B cell (primary cell): ENCODE measurements at regions not wholly inside any gene's neighbourhood (a gene's known extent, or its start where the extent isn't known, plus 50 kb on each side); places are given as distances from the start of the nearest gene placed in this dataset.
"Not testable (repeated sequence)": the region's sequence is repeated elsewhere in the genome, so short reads cannot be mapped to it uniquely, and the experiment has no call there.

Experiments
- ATAC-seq: fragments of 200-7000 bp; cut with Tn5 transposase; one replicate; pipeline ENCODE4 v1.10.0; 2021; ENCODE audit warnings: low read depth, mild to moderate bottlenecking, moderate number of reproducible peaks, moderate library complexity
- CTCF ChIA-PET: fragments of 350-600 bp; sonication (Branson Sonifier 250); formaldehyde crosslinking; loops from one replicate; lab custom pipeline; 2021; ENCODE audit warnings: antibody characterized with exemption, inconsistent platforms; lab: Charles Lee
- POLR2A ChIA-PET: fragments of 350-600 bp; sonication (Branson Sonifier 250); formaldehyde crosslinking; loops from one replicate; lab custom pipeline; 2021; ENCODE audit warnings: antibody characterized with exemption; lab: Charles Lee
- DNase-seq: peaks from one replicate; pipeline ENCODE4 v3.0.0; 2013
- H2AFZ ChIP-seq: 2 replicates; pipeline ENCODE4 v1.6.1; 2012; ENCODE audit warnings: mild to moderate bottlenecking, low read depth, low read length; ENCODE audit not compliant: insufficient read depth, poor library complexity, severe bottlenecking
- H3K27ac ChIP-seq, 2 donors: 1 replicate in 1 of 2; 2 replicates in 1 of 2; pipeline ENCODE4 v1.5.1; 2012 to 2013; ENCODE audit warnings: low read length in 2 of 2, mild to moderate bottlenecking in 2 of 2, moderate library complexity in 1 of 2
- H3K27me3 ChIP-seq, 4 experiments: fragments of 200-600 bp in 1 of 4; sonication (generic) in 1 of 4; replicated peaks in 1 of 4; 1 replicate in 2 of 4; 2 replicates in 2 of 4; pipeline versions ENCODE4 v1.6.1 to v1.7.0; 2013 to 2016; ENCODE audit warnings: low read length in 3 of 4, mild to moderate bottlenecking in 2 of 4, mixed read lengths in 1 of 4, moderate library complexity in 1 of 4; ENCODE audit not compliant: insufficient read depth in 4 of 4, control insufficient read depth in 3 of 4; ENCODE audit errors: control extremely low read depth in 1 of 4
- H3K36me3 ChIP-seq, 2 experiments: replicated peaks in 1 of 2; 1 replicate in 1 of 2; 2 replicates in 1 of 2; pipeline versions ENCODE4 v1.6.1 to v1.7.1; 2013; ENCODE audit warnings: low read length in 1 of 2; ENCODE audit not compliant: insufficient read depth in 2 of 2, control insufficient read depth in 1 of 2; ENCODE audit errors: control extremely low read depth in 1 of 2, extremely low read depth in 1 of 2
- H3K4me1 ChIP-seq, 2 donors: fragments of 200-600 bp in 1 of 2; sonication (generic) in 1 of 2; 1 replicate in 1 of 2; 2 replicates in 1 of 2; pipeline versions ENCODE4 v1.5.1 to v1.6.1; 2013 to 2017; ENCODE audit warnings: low read length in 2 of 2; ENCODE audit not compliant: control insufficient read depth in 2 of 2, insufficient read depth in 2 of 2
- H3K4me2 ChIP-seq: replicated peaks from 2 replicates; pipeline ENCODE3; 2012; ENCODE audit warnings: mild to moderate bottlenecking, low read depth, low read length; ENCODE audit not compliant: poor library complexity, severe bottlenecking
- H3K4me3 ChIP-seq, 5 experiments: fragments of 200-600 bp in 1 of 5; sonication (generic) in 1 of 5; 1 replicate in 3 of 5; 2 replicates in 2 of 5; pipeline versions ENCODE4 v1.5.1 to v1.7.0; 2011 to 2016; ENCODE audit warnings: low read length in 4 of 5, mild to moderate bottlenecking in 4 of 5, low read depth in 2 of 5, control low read depth in 1 of 5, moderate library complexity in 1 of 5; ENCODE audit not compliant: insufficient read depth in 1 of 5; ENCODE audit errors: control extremely low read depth in 1 of 5, extremely low read depth in 1 of 5
- H3K79me2 ChIP-seq: fragments of 200-600 bp; sonication (generic); one replicate; pipeline ENCODE4 v1.6.0; 2016; ENCODE audit warnings: low read length; ENCODE audit not compliant: control insufficient read depth, insufficient read depth
- H3K9ac ChIP-seq: fragments of 200-600 bp; sonication (generic); 2 replicates; pipeline ENCODE4 v1.6.1; 2017; ENCODE audit warnings: mild to moderate bottlenecking, low read length, moderate library complexity
- H3K9me3 ChIP-seq, 3 donors: one replicate each; pipeline versions ENCODE4 v1.6.1 to v1.7.1; 2013; ENCODE audit warnings: low read length in 2 of 3; ENCODE audit not compliant: control insufficient read depth in 2 of 3, insufficient read depth in 1 of 3; ENCODE audit errors: control extremely low read depth in 1 of 3
- H4K20me1 ChIP-seq: 2 replicates; pipeline ENCODE4 v1.6.0; 2012; ENCODE audit warnings: mild to moderate bottlenecking, low read length; ENCODE audit not compliant: insufficient read depth, control insufficient read depth, poor library complexity, severe bottlenecking
- H3K27ac Mint-ChIP-seq: one replicate; pipeline ENCODE4 v1.8.0; 2021; ENCODE audit warnings: mixed read lengths
- H3K27me3 Mint-ChIP-seq: one replicate; pipeline ENCODE4 v1.8.0; 2021; ENCODE audit warnings: mixed read lengths
- H3K4me1 Mint-ChIP-seq: one replicate; pipeline ENCODE4 v1.8.0; 2021; ENCODE audit warnings: mixed read lengths
- H3K4me3 Mint-ChIP-seq: one replicate; pipeline ENCODE4 v1.8.0; 2021; ENCODE audit warnings: mixed read lengths
- H3K9me3 Mint-ChIP-seq: one replicate; pipeline ENCODE4 v1.8.0; 2022; ENCODE audit warnings: mixed read lengths; ENCODE audit not compliant: insufficient read depth
- EZH2 ChIP-seq: IDR thresholded peaks from 2 replicates; pipeline ENCODE4 v1.6.1; 2012; ENCODE audit warnings: borderline replicate concordance, low read depth, mild to moderate bottlenecking, moderate library complexity, low read length; ENCODE audit not compliant: insufficient read depth, poor library complexity, severe bottlenecking
- intact Hi-C: fragments of 100-400 bp; cut with micrococcal nuclease; formaldehyde crosslinking; loops from one replicate; pipeline ENCODE4 v1.10.0; 2022

GRCh38 chr7:84855758-84856157 is 331.1 kb downstream of the SEMA3D start:
- H3K27me3 ChIP-seq, result no peaks in the 10 kb centered on the region
- Mint-ChIP-seq H3K9me3 (peaks cover 7% of the 10 kb centered on the region), H3K4me1 (no peaks in the 10 kb centered on the region), H3K27me3 (no peaks in the 10 kb centered on the region), H3K4me3 (no peak overlapping the region), H3K27ac (no peak overlapping the region)
- H3K4me2 ChIP-seq, result no peak overlapping the region
- DNase-seq (no peak), ATAC-seq (no peak)
- TF ChIP-seq EZH2, result no peak
- H3K27ac ChIP-seq, result no peak overlapping the region
- no peaks in the 10 kb centered on the region for H3K9me3 ChIP-seq
- no peaks in the 10 kb centered on the region for H3K36me3 ChIP-seq
- H3K4me1 ChIP-seq, result no peaks in the 10 kb centered on the region
- no peak overlapping the region for H3K9ac ChIP-seq
- ChIA-PET POLR2A (no interaction called here), CTCF (no interaction called here)
- H3K4me3 ChIP-seq, result no peak overlapping the region
- H3K79me2 ChIP-seq, result no peaks in the 10 kb centered on the region
- intact Hi-C loops, result no loop called here
- H4K20me1 ChIP-seq, result no peaks in the 10 kb centered on the region
- H2AFZ ChIP-seq, result no peak overlapping the region

GRCh38 chr7:84848974-84849372 is 337.9 kb downstream of the SEMA3D start:
- ATAC-seq, H3K4me3 ChIP-seq, POLR2A ChIA-PET: not testable (repeated sequence)

More at GRCh38 chr7:84848974-84849372, 337.9 kb downstream of the SEMA3D start:
- H4K20me1 ChIP-seq, H3K9ac ChIP-seq, H3K4me2 ChIP-seq, H3K9me3 Mint-ChIP-seq, H3K4me1 Mint-ChIP-seq, DNase-seq, H3K36me3 ChIP-seq, CTCF ChIA-PET, intact Hi-C loops, H2AFZ ChIP-seq, H3K27ac ChIP-seq, H3K27ac Mint-ChIP-seq, H3K27me3 Mint-ChIP-seq, H3K79me2 ChIP-seq, H3K27me3 ChIP-seq, H3K4me3 Mint-ChIP-seq, H3K9me3 ChIP-seq, H3K4me1 ChIP-seq: not testable (repeated sequence)
